ENCODE measurements at regions not wholly inside any gene's neighbourhood (a gene's known extent, or its start where the extent isn't known, plus 50 kb on each side); places are given as distances from the start of the nearest gene placed in this dataset.
"Not testable (repeated sequence)": the region's sequence is repeated elsewhere in the genome, so short reads cannot be mapped to it uniquely, and the experiment has no call there.

DNA sequence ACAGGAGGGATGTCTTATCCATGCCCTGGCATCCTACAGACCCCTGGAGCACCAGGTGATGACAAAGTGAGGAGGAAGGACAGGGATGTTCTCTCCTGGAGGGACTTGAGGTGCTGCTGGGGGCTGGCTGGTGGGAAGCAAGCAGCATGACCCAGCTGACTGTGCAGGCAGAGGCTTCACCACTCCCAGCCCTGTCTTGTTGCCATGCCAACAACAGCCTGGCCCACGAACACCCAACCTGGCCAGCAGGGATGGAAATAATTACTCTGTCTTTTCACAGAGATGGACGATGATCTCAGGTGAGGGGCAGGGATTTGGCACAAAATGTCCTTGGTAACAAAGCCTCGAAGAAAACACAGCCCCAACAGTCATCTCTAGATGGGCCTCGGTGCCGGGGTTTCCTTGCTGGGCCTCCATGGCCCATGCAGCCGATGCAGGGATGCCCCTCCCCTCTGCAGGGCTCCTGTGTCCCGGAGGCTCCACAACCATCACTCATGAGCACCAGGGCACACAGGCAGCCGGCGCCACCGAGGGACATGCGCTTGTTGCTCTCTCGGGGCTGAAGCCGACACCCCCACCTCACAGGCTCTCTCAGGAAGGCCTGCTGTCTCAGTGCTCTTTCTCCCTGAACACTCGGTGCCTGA is 205.5 kb downstream of the BANP start:
- TF ChIP-seq, protein P1, sequence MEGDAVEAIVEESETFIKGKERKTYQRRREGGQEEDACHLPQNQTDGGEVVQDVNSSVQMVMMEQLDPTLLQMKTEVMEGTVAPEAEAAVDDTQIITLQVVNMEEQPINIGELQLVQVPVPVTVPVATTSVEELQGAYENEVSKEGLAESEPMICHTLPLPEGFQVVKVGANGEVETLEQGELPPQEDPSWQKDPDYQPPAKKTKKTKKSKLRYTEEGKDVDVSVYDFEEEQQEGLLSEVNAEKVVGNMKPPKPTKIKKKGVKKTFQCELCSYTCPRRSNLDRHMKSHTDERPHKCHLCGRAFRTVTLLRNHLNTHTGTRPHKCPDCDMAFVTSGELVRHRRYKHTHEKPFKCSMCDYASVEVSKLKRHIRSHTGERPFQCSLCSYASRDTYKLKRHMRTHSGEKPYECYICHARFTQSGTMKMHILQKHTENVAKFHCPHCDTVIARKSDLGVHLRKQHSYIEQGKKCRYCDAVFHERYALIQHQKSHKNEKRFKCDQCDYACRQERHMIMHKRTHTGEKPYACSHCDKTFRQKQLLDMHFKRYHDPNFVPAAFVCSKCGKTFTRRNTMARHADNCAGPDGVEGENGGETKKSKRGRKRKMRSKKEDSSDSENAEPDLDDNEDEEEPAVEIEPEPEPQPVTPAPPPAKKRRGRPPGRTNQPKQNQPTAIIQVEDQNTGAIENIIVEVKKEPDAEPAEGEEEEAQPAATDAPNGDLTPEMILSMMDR (IDR thresholded peaks at IDR 0.05), result not testable (repeated sequence)
- not testable (repeated sequence) for TF ChIP-seq POLR2A, EP300 (IDR thresholded peaks at IDR 0.05)
